RCC 7860 (cell line): ENCODE measurements at regions not wholly inside any gene's neighbourhood (a gene's known extent, or its start where the extent isn't known, plus 50 kb on each side); places are given as distances from the start of the nearest gene placed in this dataset.

ENCODE experiments used
- DNase-seq: peaks from one replicate; pipeline ENCODE4 v3.0.0-alpha.2; 2015; ENCODE audit warnings: low spot score
- FAIRE-seq: peaks from 2 replicates; lab custom pipeline; 2012; peaks lifted over from hg19 to GRCh38; lab: Jason Lieb, UNC

DNA sequence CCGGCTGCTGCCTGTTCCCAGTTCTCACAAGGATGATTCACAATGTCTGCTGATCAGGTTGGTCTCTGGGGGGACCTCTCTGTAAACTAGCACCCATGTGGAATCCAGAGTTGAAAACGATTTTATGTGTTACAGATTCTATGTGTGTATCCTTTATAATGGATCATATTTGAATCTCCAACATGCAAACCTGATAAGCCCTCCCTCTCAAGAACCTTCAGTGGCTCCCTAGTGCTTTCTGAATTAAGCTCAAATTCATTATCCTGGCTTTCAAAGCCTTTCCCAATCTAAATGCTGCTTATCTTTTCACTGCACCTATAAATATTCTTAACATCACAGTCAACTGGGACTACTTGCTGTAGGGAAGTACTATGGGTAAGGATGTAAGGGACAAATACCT lies 166.8 kb upstream of the USP24 start:
- no peak for FAIRE-seq
- no peak for DNase-seq

DNA sequence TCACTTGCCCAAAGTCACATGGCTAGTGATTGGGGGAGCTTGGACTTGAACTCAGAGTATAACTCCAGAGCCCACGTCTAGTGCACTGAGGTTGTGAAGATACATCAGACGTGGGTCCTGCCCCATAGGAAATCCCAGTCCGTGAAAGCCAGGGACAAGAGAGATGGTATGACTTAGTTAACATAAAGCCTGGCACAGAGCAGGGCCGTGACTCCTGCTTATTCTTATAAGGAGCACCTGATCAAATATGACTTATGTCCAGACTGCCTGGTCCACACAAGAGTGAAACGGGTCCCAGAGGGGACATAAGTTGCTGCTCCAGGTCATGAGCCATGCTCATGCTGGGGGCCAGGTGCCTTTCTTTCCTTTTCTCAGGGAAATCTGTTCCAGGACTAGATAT lies 166.3 kb upstream of the USP24 start:
- FAIRE-seq (no peak), DNase-seq (no peak)

DNA sequence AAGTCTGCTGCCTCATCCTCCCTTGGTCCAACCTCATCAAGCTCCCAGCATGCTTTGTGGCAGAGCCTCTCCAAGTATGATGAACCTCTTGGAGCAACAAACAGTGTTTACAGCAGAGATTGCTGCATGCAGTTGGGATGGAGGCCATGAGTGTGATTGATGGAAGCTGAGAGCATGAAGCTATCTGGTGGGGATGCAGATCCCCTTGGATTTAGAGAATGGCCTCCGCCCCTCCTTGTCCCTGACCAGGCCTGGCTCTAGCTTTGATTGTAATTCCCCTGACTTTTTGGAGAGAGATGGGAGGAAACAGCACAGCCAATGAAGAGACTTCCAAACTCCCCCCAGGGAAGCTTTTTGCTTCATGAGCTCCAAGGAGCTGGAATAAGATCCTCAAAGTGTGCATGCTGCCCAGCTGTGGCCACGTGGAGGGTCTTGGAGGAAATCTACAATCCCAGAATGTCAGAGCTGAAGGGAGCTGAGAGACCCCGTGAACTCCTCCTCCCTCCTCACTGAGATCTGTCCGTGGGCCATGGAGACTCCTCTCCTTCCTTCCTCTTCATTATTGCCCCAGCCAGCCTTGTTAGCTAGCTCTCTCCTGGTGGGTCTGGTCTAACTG lies 165.3 kb upstream of the USP24 start:
- DNase-seq = no peak

DNA sequence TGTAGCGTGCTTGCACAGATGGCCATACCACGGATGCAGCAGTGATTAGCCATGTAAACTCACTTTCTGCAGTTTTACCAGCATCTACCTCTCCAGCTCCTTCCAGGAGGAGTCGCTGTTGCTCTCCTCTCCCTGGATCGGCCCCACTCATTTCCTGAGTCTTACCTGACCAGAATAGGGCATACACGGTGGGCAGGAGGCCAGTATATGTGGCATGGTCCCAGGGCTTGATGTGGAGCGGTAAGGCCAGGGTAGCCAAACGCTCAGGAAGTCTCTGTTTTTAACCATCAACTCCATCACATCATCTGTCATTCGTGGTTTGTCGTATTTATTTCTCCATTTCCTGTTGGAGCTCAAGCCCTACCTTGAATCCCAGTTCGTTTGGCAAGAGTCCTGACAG lies 163.4 kb upstream of the USP24 start:
- FAIRE-seq (no peak), DNase-seq (peak; percentile 18)

More for the DNA sequence above, 165.3 kb upstream of the USP24 start:
- FAIRE-seq = no peak

DNA sequence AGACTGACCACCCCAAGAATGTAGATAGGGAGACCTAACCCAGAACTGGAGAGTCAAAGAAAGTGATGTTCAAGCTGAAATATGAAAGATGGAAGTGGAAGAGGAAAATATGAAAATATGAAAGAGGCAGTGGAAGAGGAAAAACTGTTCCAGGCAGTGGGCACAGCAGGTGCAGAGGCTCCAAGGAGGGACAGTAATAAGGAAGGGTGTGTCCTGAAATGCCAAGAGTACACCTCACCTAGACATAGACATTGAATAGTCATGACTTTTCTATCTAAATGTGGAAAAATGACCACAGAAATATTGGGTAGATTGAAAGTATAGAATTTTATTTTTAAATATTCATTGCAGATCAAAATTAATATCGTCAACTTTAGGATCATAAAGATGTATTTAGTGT lies 161.7 kb upstream of the USP24 start:
- FAIRE-seq (no peak), DNase-seq (no peak)

DNA sequence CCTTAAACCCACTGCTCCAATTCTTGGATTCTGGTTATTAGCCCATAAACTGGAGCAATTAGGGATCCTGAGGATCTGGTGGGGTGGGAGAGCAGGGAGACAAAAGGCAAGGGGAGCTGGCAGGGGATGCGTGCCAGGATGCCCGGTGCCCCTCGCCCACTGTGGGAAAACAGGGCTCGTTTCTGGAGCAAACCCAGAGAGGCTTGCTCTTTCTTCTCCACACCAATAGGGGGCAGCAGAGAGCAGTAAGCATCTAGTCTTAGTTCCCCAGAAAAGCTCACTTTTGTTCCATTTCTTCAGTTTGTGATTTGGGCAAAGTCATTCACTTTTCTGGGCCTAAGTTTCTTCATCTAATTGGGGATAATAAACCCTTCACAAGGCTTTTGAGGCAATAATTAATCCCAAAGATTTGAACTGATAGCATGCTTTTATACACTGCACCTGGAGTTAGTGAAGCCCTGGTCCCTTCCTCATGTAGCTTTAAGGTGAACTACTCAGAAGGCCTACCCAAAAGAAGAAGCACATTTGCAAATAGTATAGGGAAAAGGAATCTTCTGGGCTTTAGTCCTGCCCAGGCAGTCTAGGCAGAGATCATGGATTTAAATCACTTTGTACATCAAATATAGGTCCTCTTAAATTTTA lies 160.6 kb upstream of the USP24 start:
- DNase-seq (peak; percentile 33), FAIRE-seq (no peak)

DNA sequence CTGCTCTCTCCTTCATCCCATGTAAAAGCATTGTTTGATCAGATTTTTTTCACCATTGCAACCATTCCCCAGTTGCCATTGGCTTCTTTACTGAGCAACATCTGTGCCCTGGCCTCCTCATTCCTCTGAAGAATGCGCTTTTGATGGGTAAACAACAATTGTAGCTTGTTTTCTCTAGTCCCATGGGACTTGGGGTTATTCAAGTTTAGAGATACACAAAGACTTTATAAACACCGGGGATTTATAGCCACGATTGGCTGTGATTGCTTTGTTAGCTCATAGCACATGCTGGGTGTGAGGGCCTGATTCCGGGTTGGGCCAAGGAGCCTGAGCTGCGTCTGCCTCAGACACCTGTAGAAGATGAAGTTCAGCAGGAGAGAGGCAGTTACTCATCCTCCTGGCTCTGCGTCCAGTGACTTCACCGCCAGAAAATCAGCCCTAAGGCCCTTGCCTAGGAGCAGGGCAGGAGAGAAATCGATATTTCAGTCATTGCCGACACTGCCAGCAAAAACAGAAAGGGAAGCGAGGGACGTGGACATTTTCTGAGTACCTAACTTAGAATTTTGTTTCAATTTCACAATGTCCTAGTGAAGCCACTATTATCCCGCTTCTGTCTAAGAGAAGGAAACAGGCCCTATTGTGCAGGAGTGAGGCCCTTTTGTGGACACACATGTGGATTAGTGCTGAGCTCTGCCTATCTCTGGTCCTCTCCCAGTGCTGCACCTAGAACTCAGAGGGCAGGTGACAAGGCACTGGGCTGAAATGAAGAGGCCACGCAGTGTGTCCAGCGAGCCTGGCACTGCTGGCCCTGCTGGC lies 159.8 kb upstream of the USP24 start:
- FAIRE-seq = no peak
- no peak for DNase-seq

DNA sequence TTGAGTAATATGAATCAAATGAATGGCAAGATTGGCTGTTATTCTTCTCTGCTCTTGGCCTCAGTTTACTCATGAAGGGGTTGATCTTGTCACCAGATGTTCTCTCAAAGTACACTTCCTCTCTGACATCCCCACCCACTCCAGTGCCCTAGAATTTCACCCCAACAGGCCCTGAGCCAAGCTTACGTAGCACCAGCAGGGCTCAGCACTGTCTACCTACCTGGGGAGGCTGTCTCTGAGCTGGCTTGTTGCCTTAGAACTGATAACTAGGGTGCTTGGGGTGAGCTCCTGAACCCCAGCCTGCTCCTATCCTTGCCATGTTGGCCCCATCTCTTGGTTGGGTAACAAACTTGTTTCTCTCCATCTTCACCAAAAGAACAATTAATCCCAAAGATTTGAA lies 159.1 kb upstream of the USP24 start:
- FAIRE-seq (no peak), DNase-seq (no peak)

DNA sequence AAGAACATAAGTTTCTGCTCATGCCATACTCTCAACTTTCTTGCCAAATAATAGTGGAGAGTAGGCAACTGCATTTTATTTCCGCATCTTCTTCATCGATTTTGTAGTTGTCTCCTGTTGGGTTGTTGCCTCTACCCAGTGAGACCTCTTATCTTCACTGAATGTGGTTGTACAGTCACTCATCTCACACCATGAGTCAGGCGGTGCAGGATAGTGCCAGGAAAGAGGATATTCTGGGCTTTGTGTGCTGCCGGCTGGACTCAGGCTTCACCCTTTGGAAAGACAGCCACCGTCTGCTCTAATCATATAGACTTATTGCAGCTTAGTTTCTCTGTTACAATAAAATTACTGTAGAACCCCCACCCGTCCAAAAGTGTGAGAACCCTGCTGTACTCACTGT lies 154.3 kb upstream of the USP24 start:
- FAIRE-seq (no peak), DNase-seq (no peak)

DNA sequence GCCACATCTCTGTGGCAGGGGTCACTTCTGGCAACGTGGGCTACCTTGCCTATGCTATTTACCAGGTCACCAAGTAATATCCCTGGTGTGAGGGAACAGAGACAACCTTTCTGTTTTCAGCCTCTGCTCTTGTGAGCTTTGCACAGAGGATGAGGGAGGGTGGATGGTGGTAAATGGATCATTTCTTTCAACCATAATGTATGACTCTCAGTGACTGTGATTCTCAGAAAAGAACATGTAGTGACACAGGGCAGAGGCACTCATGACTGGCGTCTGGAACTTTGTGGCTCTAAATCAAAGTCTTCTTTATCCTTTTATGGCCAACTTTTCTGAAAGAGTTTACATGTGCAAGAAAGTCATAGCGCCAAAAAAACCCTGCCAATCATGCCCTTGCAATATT lies 153.5 kb upstream of the USP24 start:
- DNase-seq (no peak), FAIRE-seq (no peak)

DNA sequence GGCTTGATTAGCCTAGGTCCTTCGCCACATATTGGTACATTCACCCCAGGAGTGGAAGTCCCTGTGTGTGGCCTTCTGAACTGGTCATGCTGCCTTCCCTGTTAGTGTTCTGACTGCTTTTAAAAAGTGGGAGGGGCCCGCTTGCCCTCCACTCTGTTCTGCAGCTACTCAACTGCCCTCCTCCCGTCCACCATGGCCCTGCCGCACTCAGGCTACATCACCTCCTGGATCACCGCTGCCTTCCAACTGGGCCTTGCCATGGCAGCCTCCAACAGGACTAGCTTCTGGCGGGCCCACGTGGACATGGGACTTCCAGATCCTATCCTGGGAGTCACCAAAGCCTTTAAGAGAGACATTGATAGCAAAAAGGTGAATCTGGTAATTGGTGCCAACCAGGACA lies 152.1 kb upstream of the USP24 start:
- FAIRE-seq = no peak

DNA sequence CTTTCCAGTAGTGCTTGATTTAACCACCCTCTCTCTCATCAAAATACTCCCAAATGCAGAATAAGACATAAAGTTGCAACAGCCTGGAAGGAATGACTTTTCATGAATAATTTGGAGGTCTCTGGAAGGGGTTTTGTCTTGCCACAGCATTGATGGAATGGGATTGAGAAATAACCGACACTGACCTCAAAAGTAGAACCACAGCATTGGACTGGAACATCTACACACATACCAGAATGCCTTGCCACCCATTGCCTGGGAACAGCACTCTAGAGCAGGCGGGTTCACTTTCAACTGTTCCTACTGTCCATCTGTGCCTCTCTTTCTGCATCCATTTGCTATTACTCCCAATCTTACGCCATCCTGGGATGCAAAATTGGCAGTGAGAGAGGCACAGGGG lies 149.1 kb upstream of the USP24 start:
- DNase-seq = no peak
- FAIRE-seq = no peak

More for the DNA sequence above, 152.1 kb upstream of the USP24 start:
- no peak for DNase-seq

DNA sequence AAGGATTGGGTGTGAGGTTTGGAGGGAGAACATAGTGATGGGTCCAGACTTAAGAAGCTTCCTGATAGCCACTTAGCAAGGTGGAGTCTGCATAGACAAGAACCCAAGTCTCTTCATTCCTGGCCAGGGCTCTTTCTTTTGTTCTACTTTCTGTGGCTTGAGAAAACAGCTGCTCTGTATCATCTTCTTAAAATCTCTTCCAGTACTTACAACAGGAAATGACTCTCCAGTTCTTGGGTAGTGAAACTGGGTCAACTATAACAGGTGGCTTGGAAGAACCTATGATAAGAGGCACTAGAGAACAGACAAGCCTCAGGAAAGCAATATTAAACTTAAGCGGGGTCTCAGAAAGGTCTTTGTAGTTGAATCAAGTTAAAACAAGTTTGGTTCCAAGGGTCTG lies 148.1 kb upstream of the USP24 start:
- no peak for DNase-seq
- no peak for FAIRE-seq

DNA sequence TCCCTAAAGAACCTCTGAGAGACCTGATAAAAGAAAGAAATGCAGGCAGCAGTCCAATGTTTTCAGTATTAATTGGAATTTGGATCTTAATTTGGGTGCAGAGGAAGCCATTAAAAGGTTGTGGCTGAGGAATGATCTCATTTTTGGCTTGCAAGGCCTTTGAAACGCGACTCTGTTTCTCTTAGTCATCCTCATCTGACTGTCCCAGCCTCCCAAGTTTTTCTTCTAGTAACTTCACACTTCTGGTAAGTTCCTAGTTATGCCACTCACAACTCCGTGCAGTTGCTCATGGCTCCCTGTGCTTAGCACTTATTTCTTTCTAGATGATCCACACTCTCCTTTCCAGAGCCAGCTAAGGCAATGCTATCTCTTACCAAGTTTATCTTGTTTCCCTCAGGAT lies 147.4 kb upstream of the USP24 start:
- no peak for FAIRE-seq

DNA sequence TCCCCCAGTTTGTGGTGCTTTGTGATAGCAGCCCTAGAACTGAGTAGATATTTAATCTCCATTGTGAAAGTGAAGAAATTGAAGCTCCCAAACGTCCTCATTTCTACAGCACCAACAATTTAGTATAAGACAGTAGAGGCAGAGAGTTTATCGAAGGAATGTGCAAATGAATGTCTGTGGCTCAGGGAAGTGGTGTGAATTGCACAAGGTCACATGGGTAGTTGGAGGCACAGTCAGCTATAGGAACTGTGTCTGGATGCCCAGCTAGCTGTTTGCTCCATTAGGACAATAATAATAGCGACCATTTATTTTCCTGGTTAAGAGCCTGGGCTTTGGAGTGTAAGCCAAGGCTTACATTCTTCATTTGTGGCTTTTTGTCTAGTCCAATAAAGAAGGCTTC lies 144.4 kb upstream of the USP24 start:
- no peak for FAIRE-seq
- DNase-seq = no peak

More for the DNA sequence above, 147.4 kb upstream of the USP24 start:
- peak; percentile 19 for DNase-seq

DNA sequence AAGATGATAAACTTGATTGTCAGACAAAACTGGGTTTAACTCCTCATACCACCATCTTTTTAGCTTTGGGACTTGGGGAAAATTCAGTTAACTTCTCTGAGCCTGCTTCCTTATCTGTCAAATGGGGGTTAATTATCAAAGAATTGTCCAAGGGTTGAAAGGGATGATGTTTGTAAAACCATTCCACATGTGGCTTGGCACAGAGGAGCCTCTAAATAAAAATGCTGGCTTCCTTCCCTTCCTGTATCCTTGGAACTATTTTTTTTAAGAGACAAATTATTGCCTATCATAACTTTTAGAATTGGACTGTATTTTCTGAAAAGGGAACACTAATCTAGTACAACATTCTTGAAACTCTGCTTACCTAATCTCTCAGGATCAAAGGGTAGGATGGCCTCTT lies 143.4 kb upstream of the USP24 start:
- DNase-seq = no peak
- no peak for FAIRE-seq

DNA sequence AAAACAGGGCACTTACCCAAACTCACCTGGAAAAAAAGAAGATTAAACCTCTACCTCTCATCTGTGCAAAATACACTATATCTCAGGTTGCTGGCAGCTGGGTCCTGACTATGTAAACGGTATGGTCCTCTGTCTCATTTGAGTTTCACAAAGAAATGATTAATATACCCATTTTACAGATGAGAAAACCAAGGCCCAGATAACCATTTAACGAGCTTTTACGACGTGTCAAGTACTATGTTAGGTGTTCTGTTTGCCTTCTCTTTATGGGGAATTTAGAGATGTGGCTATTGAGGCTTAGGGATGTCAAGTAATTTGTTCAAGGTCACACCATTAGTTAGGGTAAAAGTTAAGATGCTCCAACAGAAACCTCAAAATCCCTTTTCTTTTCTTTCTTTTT lies 140.4 kb upstream of the USP24 start:
- FAIRE-seq (no peak), DNase-seq (no peak)

DNA sequence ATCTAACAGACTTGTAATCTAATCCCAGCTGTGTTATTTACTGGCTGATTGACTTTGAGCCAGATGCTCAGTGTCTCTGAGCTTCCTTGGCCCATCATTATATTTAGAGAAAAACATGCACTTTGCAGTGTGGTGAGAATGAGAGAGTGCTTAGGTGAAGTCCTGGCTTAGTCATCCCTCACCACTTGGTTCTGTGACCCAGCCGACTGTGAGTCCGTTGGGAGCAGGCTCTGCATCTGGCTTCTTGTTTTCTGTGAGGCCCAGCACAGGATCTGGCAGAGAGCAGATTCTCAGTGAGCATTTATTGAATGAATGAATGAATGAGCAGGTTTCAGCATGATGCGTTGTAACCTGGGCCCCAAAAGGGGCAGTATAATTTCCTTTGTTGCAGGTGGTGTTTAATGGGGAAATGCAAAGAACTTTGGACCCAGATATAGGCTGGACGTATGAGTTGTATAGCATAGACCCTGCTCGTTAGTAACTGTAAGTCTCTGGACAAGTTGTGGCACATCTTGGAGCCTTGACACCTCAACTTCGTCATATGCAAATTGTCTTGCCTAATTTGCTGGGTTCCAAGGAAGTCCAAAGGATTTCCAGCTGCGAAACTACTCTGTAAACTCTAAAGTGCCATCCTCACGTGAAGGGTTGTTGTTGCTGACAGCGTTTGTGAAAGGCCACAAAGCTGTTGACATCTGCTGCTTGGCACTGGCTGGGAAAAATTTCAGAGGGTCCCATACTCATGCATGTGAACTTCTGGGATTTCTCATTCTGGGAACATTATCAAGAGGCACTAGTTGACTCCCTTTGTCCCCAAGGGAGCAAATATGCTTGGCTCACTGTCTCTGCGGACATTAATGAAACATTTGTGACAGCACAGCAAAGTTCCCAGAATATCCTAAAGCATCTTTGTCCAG lies 138.8 kb upstream of the USP24 start:
- FAIRE-seq = no peak
- DNase-seq = no peak

DNA sequence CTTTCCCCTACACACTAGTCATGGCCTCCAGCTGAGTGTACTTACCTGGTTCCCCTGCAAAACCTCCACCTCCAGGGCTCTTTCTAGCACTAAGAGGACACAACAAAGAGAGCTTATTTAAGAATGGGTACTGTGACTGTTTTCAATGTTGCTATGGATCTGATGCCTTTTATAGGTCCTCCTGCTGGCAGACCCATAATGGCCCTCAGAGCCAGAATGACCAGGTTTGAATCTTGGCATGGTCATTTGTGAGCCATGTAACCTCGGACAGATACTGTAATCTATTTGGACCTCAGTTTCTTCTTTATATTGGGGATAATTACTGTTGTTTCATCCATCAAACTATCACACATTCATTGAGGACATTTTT lies 137.6 kb upstream of the USP24 start:
- DNase-seq = no peak
- no peak for FAIRE-seq

DNA sequence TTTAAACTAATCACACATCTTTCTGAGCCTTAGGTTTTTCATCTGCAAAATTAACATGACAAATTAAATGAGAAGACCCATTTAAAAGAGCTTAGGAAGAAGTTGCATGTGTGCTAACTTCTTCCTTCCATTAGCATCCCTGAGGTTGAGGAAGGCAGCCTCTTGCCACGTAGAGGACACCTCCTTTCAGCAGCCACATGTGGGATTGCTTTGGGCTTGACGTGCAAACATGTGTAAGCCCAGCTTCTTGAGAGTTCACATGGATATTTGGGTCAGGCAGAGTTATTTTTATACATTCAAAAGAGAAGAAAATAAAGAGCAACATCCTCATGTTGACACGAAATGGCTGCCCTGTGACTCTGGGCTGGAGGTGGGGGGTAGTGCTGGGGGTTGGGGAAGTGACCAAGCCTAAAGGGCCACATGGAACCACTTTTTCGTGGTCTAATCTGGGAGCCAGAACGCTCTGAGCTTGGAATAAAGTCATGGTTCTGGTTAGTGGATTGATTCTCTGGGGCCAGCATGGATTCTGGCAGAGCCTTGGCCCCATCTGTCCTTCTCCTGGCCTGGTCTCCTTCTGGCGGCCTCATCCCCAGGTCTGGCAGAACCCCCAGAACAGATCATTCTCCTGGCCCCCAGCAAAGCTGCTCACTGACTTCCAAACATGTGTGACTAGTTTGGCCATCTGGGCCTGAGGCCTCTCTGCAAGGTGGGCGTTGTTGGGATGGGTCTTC lies 137.1 kb upstream of the USP24 start:
- FAIRE-seq (no peak), DNase-seq (no peak)

DNA sequence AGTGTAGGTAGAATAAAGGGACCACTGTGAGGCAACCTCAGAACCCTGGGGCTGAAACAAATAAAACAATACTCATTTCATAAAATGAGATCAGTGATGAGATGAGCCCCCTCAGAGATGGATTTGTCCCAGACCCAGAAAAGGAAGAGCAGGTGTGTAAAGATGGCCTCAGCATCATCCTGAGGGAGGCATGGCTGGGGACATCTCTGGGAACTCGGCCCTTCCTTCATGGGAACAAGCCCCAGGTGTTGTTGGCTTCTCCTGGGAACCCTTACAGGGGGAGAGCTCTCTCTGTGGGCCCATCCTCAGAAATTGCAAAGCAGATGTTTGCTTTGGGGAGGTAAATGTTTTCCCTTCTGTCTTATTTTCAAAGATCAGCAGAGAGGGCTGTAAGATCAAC lies 133.2 kb upstream of the USP24 start:
- DNase-seq (no peak), FAIRE-seq (no peak)
